ENCODE measurements at regions not wholly inside any gene's neighbourhood (a gene's known extent, or its start where the extent isn't known, plus 50 kb on each side); places are given as distances from the start of the nearest gene placed in this dataset.
"Not testable (repeated sequence)": the region's sequence is repeated elsewhere in the genome, so short reads cannot be mapped to it uniquely, and the experiment has no call there.

GRCh38 chr3:177349384-177349783, 152.1 kb upstream of the TBL1XR1 start:
- no peaks in the 10 kb centered on the region for H3K27me3 ChIP-seq
- H3K36me3 ChIP-seq: no peaks in the 10 kb centered on the region
- TF ChIP-seq CTCF (IDR thresholded peaks at IDR 0.05): no peak
- no peak for DNase-seq
- no peak overlapping the region for H3K27ac ChIP-seq
- no peak overlapping the region for H3K4me3 ChIP-seq
- H3K4me1 ChIP-seq: peaks cover 0 to 31% (median 17%) of the 10 kb centered on the region in 4 donors
- no peaks in the 10 kb centered on the region for H3K9me3 ChIP-seq
- intact Hi-C loops (cut with DNase I; ENCODE audit: low total_unique reads): no loop called here

- intact Hi-C loops (cut with DNase I; ENCODE audit: low total_unique reads): no loop called here
- Histone ChIP-seq H3K27me3 (no peaks in the 10 kb centered on the region), H3K27ac (no peak overlapping the region), H3K9me3 (no peaks in the 10 kb centered on the region), H3K4me3 (no peak overlapping the region), H3K36me3 (no peaks in the 10 kb centered on the region), H3K4me1 (peaks cover 0 to 23% (median 10%) of the 10 kb centered on the region in 4 donors)
- DNase-seq: no peak
- no peak for TF ChIP-seq CTCF (IDR thresholded peaks at IDR 0.05)
Observed at GRCh38 chr3:177350121-177350520, 152.8 kb upstream of the TBL1XR1 start.

GRCh38 chr3:177351206-177351605, 153.9 kb upstream of the TBL1XR1 start:
- H3K27ac ChIP-seq: no peak overlapping the region
- no peak for TF ChIP-seq CTCF (IDR thresholded peaks at IDR 0.05)
- H3K9me3 ChIP-seq: no peaks in the 10 kb centered on the region
- no peak overlapping the region for H3K4me3 ChIP-seq
- no peaks in the 10 kb centered on the region for H3K36me3 ChIP-seq
- intact Hi-C loops (cut with DNase I; ENCODE audit: low total_unique reads): no loop called here
- no peaks in the 10 kb centered on the region for H3K27me3 ChIP-seq
- DNase-seq: no peak
- H3K4me1 ChIP-seq: peaks cover 0 to 13% (median 2%) of the 10 kb centered on the region in 4 donors

- Histone ChIP-seq H3K4me3 (no peak overlapping the region), H3K4me1 (peaks cover 0 to 16% (median 0%) of the 10 kb centered on the region in 4 donors), H3K27me3 (no peaks in the 10 kb centered on the region), H3K27ac (no peak overlapping the region), H3K9me3 (no peaks in the 10 kb centered on the region), H3K36me3 (no peaks in the 10 kb centered on the region)
- DNase-seq: no peak
- intact Hi-C loops (cut with DNase I; ENCODE audit: low total_unique reads): no loop called here
- no peak for TF ChIP-seq CTCF (IDR thresholded peaks at IDR 0.05)
Observed at GRCh38 chr3:177351757-177352158, 154.5 kb upstream of the TBL1XR1 start.

GRCh38 chr3:177352424-177352823, 155.1 kb upstream of the TBL1XR1 start:
- no peaks in the 10 kb centered on the region for H3K9me3 ChIP-seq
- peaks cover 3 to 22% (median 5%) of the 10 kb centered on the region in 4 donors for H3K4me1 ChIP-seq
- H3K27me3 ChIP-seq: no peaks in the 10 kb centered on the region
- TF ChIP-seq CTCF (IDR thresholded peaks at IDR 0.05): no peak
- intact Hi-C loops (cut with DNase I; ENCODE audit: low total_unique reads): no loop called here
- H3K27ac ChIP-seq: no peak overlapping the region
- no peaks in the 10 kb centered on the region for H3K36me3 ChIP-seq
- DNase-seq: no peak
- H3K4me3 ChIP-seq: no peak overlapping the region

GRCh38 chr3:177353140-177353539, 155.9 kb upstream of the TBL1XR1 start:
- peaks cover 3 to 29% (median 12%) of the 10 kb centered on the region in 4 donors for H3K4me1 ChIP-seq
- intact Hi-C loops (cut with DNase I; ENCODE audit: low total_unique reads): no loop called here
- no peaks in the 10 kb centered on the region for H3K36me3 ChIP-seq
- no peak overlapping the region for H3K27ac ChIP-seq
- no peak overlapping the region for H3K4me3 ChIP-seq
- H3K27me3 ChIP-seq: no peaks in the 10 kb centered on the region
- H3K9me3 ChIP-seq: no peaks in the 10 kb centered on the region
- no peak for TF ChIP-seq CTCF (IDR thresholded peaks at IDR 0.05)
- no peak for DNase-seq

- H3K4me1 ChIP-seq: peaks cover 3 to 37% (median 19%) of the 10 kb centered on the region in 4 donors
- H3K36me3 ChIP-seq; H3K9me3 ChIP-seq; H3K27ac ChIP-seq; H3K4me3 ChIP-seq; DNase-seq; H3K27me3 ChIP-seq; intact Hi-C loops (cut with DNase I; ENCODE audit: low total_unique reads): not testable (repeated sequence)
Observed at GRCh38 chr3:177353879-177354278, 156.6 kb upstream of the TBL1XR1 start.
